H1 (cell line): ENCODE measurements at regions not wholly inside any gene's neighbourhood (a gene's known extent, or its start where the extent isn't known, plus 50 kb on each side); places are given as distances from the start of the nearest gene placed in this dataset.

Experiments
- BRCA1 ChIP-seq: IDR thresholded peaks from 2 replicates; pipeline ENCODE4 v1.6.1; 2012; ENCODE audit warnings: low read depth, low read length, improper control_type of control experiment
- CHD2 ChIP-seq: IDR thresholded peaks from 2 replicates; pipeline ENCODE4 v1.6.1; 2012; ENCODE audit warnings: low read length, improper control_type of control experiment
- GTF2F1 ChIP-seq: IDR thresholded peaks from 2 replicates; pipeline ENCODE4 v1.6.1; 2012; ENCODE audit warnings: low read depth, low read length, improper control_type of control experiment, borderline replicate concordance
- KDM1A ChIP-seq: fragments of 200-600, 300-600 bp; sonication (generic); IDR thresholded peaks from 2 replicates; pipeline ENCODE4 v1.7.1; 2016; ENCODE audit warnings: mild to moderate bottlenecking, low read length, borderline replicate concordance
- TF ChIP-seq, protein P1 (sequence below), 3 experiments: IDR thresholded peaks; 1 replicate in 2 of 3; 2 replicates in 1 of 3; pipeline versions ENCODE4 v1.5.1 to v1.6.1; 2011; ENCODE audit warnings: low read length in 3 of 3, mild to moderate bottlenecking in 3 of 3, inconsistent platforms in 2 of 3, low read depth in 1 of 3, moderate library complexity in 1 of 3; ENCODE audit not compliant: insufficient read depth in 1 of 3; ENCODE audit errors: control extremely low read depth in 1 of 3

DNA sequence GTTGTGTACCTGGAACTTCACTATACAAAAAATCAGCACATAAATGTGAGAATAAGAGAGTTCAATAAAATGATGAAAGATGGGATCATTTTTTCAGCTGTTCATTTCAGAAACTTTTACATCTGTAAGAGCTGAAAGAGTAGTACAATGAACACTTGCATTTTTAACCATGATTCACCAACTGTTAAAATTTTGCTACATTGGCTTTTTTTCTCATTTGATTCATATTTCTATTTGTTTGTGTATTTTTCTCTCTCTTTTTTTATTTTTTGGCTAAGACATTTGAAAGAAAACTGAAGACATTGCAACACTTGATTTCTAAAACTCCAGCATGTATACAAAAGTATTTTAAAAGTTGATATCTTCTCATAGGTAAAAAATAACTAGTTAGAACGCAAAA, 98.3 kb upstream of the CDIN1 start (continued):
- TF ChIP-seq GTF2F1: no peak
- TF ChIP-seq, protein P1, sequence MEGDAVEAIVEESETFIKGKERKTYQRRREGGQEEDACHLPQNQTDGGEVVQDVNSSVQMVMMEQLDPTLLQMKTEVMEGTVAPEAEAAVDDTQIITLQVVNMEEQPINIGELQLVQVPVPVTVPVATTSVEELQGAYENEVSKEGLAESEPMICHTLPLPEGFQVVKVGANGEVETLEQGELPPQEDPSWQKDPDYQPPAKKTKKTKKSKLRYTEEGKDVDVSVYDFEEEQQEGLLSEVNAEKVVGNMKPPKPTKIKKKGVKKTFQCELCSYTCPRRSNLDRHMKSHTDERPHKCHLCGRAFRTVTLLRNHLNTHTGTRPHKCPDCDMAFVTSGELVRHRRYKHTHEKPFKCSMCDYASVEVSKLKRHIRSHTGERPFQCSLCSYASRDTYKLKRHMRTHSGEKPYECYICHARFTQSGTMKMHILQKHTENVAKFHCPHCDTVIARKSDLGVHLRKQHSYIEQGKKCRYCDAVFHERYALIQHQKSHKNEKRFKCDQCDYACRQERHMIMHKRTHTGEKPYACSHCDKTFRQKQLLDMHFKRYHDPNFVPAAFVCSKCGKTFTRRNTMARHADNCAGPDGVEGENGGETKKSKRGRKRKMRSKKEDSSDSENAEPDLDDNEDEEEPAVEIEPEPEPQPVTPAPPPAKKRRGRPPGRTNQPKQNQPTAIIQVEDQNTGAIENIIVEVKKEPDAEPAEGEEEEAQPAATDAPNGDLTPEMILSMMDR (IDR thresholded peaks at IDR 0.05; ENCODE audit: control extremely low read depth in 1 of 3, insufficient read depth in 1 of 3, low read depth in 1 of 3, low read length in 3 of 3): no peak
- TF ChIP-seq CHD2: no peak
- TF ChIP-seq KDM1A: no peak
- TF ChIP-seq BRCA1: no peak
- TF ChIP-seq, all 59 proteins: peak for 0
